ENCODE measurements at regions not wholly inside any gene's neighbourhood (a gene's known extent, or its start where the extent isn't known, plus 50 kb on each side); places are given as distances from the start of the nearest gene placed in this dataset.

DNA sequence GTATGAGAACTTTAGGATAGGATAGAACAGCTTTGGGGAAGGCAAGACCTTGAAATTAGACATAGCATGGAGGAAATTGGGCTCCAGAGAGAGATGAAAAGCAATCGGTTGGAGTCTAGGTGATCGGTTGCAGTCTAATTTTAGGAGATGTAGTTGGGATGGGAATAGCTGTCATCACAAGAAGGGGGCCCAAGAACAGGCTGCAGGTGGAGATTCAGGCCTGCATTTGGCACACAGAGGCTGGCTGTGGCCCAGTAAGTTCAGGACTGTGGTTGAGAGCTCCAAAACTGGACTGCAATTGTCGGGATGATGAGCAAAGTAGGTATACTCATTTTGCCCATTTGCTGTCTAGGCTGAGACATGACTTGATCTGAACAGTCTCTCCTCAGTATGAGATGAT lies 301.3 kb upstream of the B3GALT2 start:
- no peak for TF ChIP-seq CTCF (IDR thresholded peaks at IDR 0.05; ENCODE audit: insufficient read depth, low read length, missing control alignments)
- CTCF ChIA-PET: interaction anchor here (1.4 kb wide), 1 partner anchor 10 kb away, joined by 4 read pairs; no protein-coding TSS in a partner anchor
- H3K4me3 ChIP-seq (ENCODE audit: low read depth, low read length): no peak overlapping the region
- POLR2A ChIA-PET: no interaction called here
- DNase-seq (ENCODE audit: low read depth, low spot score): no peak

GRCh38 chr1:193486671-193487229 lies 300.3 kb upstream of the B3GALT2 start:
- no peak for TF ChIP-seq CTCF (IDR thresholded peaks at IDR 0.05; ENCODE audit: insufficient read depth, low read length, missing control alignments)
- POLR2A ChIA-PET: no interaction called here
- DNase-seq (ENCODE audit: low read depth, low spot score): no peak
- no peak overlapping the region for H3K4me3 ChIP-seq (ENCODE audit: low read depth, low read length)
- CTCF ChIA-PET: interaction anchor here (1.4 kb wide), 1 partner anchor 9 kb away, joined by 4 read pairs; no protein-coding TSS in a partner anchor

DNA sequence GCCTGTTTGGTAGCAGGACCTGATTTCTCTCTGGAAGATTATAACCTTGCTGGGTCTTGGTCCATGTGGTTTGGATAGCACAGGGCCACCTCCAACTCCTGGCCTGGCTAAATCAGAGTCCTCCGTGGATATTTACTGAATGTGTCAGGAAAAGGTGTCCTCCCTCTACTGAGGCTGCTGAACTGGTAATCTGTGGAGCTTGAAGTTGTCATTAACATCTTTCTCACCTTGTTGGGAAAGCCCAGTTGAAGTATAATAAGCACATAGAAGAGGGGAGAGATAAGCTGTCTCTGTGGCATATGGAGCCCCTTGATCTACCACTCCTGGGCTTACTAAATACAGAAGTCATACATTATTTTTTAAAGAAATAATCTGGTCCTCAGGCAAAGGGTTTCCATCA lies 294.3 kb upstream of the B3GALT2 start:
- no peak overlapping the region for H3K4me3 ChIP-seq (ENCODE audit: low read depth, low read length)
- CTCF ChIA-PET: interaction anchor here (0.6 to 1.2 kb wide), 2 partner anchors 290 to 668 kb away, joined by 3 read pairs; no protein-coding TSS in a partner anchor
- TF ChIP-seq CTCF (IDR thresholded peaks at IDR 0.05; ENCODE audit: insufficient read depth, low read length, missing control alignments): no peak
- POLR2A ChIA-PET: no interaction called here
- no peak for DNase-seq (ENCODE audit: low read depth, low spot score)

- CTCF ChIA-PET: no interaction called here
- DNase-seq (ENCODE audit: low read depth, low spot score): no peak
- TF ChIP-seq CTCF (IDR thresholded peaks at IDR 0.05; ENCODE audit: insufficient read depth, low read length, missing control alignments): no peak
- POLR2A ChIA-PET: no interaction called here
- H3K4me3 ChIP-seq (ENCODE audit: low read depth, low read length): no peak overlapping the region
Measured at GRCh38 chr1:193479187-193479586, 292.8 kb upstream of the B3GALT2 start.

DNA sequence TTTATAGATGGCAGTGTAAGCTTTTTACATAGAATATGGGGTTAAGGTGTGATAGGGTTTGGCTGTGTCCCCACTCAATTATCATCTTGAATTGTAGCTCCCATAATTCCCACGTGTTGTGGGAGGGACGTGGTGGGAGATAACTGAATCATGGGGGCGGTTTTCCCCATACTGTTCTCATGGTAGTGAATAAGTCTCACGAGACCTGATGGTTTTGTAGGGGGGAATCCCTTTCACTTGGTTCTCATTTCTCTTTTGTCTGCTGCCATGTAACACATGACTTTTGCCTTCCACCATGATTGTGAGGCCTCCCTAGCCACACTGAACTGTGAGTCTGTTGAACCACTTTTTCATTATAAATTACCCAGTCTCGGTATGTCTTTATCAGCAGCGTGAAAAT lies 290.3 kb upstream of the B3GALT2 start:
- CTCF ChIA-PET: interaction anchor here (1.2 kb wide), 1 partner anchor 14 kb away, joined by 3 read pairs; no protein-coding TSS in a partner anchor
- H3K4me3 ChIP-seq (ENCODE audit: low read depth, low read length): no peak overlapping the region
- POLR2A ChIA-PET: no interaction called here
- no peak for TF ChIP-seq CTCF (IDR thresholded peaks at IDR 0.05; ENCODE audit: insufficient read depth, low read length, missing control alignments)
- DNase-seq (ENCODE audit: low read depth, low spot score): no peak

DNA sequence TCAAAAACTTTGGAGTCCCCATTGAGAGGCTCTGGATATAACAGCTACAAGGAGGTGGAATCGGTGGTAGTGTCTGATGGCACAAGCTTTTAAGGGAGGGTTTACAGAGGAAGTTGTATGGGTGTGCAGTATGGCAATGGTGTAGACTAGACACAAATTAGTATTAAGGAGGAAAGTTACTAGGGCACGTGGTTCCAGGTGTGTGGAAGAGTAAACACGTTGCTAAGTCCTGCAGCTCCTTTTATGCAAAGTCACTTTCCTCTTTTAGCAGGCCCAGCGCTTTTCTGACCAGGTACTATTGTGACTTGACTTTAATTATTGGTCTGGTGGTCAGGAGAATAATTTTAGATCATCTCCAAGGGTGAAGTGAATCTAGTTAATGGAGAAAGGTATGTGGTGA lies 287.5 kb upstream of the B3GALT2 start:
- DNase-seq (ENCODE audit: low read depth, low spot score): no peak

More for the DNA sequence above, 287.5 kb upstream of the B3GALT2 start:
- H3K4me3 ChIP-seq (ENCODE audit: low read depth, low read length): no peak overlapping the region
- ChIA-PET POLR2A (no interaction called here), CTCF (no interaction called here)
- no peak for TF ChIP-seq CTCF (IDR thresholded peaks at IDR 0.05; ENCODE audit: insufficient read depth, low read length, missing control alignments)

All from AG04449 (cell line).